Stomach (tissue), 8 donors: ENCODE measurements at regions not wholly inside any gene's neighbourhood (a gene's known extent, or its start where the extent isn't known, plus 50 kb on each side); places are given as distances from the start of the nearest gene placed in this dataset.

ENCODE experiments used
- DNase-seq, 2 donors: peaks; one replicate each; pipeline versions ENCODE4 v3.0.0 to v3.0.0-alpha.2; 2013 to 2019
- H3K27ac ChIP-seq, 5 donors: fragments of 200-600 bp in 4 of 5; sonication (generic) in 4 of 5; one replicate each; pipeline ENCODE4 v1.5.1; 2013 to 2019; ENCODE audit warnings: mild to moderate bottlenecking in 1 of 5, moderate library complexity in 1 of 5
- H3K27me3 ChIP-seq, 3 donors: fragments of 200-600 bp; sonication (generic); one replicate each; pipeline ENCODE4 v1.5.1; 2017 to 2019; ENCODE audit warnings: mixed run types in 1 of 3
- H3K36me3 ChIP-seq, 4 donors: fragments of 200-600 bp; sonication (generic); 1 replicate in 3 of 4; 2 replicates in 1 of 4; pipeline ENCODE4 v1.5.1; 2016 to 2019
- H3K4me1 ChIP-seq, 4 donors: fragments of 200-600 bp; sonication (generic); one replicate each; pipeline ENCODE4 v1.5.1; 2016 to 2019
- H3K4me3 ChIP-seq, 4 donors: fragments of 200-600 bp; sonication (generic) in 3 of 4; one replicate each; pipeline ENCODE4 v1.5.1; 2016 to 2019; ENCODE audit warnings: mild to moderate bottlenecking in 1 of 4
- H3K9me3 ChIP-seq, 4 donors: fragments of 200-600 bp; sonication (generic); one replicate each; pipeline ENCODE4 v1.5.1; 2016 to 2019
- EP300 ChIP-seq: sonication (generic); formaldehyde crosslinking; IDR thresholded peaks from one replicate; pipeline ENCODE4 v1.6.1; 2017; ENCODE audit warnings: antibody characterized with exemption
- POLR2A ChIP-seq, 4 donors: fragments of 450-650 bp; IDR thresholded peaks; one replicate each; pipeline ENCODE4 v1.6.1; 2016; ENCODE audit warnings: antibody characterized with exemption in 4 of 4, control low read depth in 2 of 4, mild to moderate bottlenecking in 1 of 4, moderate library complexity in 1 of 4
- POLR2AphosphoS5 ChIP-seq, 3 donors: sonication (generic); formaldehyde crosslinking; IDR thresholded peaks; one replicate each; pipeline ENCODE4 v1.6.1; 2016; ENCODE audit warnings: antibody characterized with exemption in 3 of 3
- WGBS, 5 donors: extraction: QIAGEN DNeasy Blood & Tissue Kit in 3 of 5; methylation state at CpG; one replicate each; pipeline versions ENCODE4 v1.1.5 to v1.1.7; 2013 to 2018; 5-methylcytosine and 5-hydroxymethylcytosine counted together
- intact Hi-C: fragments of 100-400 bp; cut with DNase I; formaldehyde crosslinking; loops from one replicate; pipeline ENCODE4 v1.15.1; 2023; ENCODE audit warnings: low total_unique reads
- TF ChIP-seq, protein P1 (sequence below), 7 experiments: fragments of 450-650 bp in 4 of 7; fragments of 200-600 bp in 3 of 7; sonication (generic) in 3 of 7; IDR thresholded peaks; one replicate each; pipeline ENCODE4 v1.5.1; 2016 to 2019; ENCODE audit warnings: antibody characterized with exemption in 7 of 7, control low read depth in 2 of 7, mild to moderate bottlenecking in 1 of 7
- donor health status: healthy with polysubstance abuse.
- donor health status: Bipolar disorder and iron deficiency.
- donor health status: healthy.

DNA sequence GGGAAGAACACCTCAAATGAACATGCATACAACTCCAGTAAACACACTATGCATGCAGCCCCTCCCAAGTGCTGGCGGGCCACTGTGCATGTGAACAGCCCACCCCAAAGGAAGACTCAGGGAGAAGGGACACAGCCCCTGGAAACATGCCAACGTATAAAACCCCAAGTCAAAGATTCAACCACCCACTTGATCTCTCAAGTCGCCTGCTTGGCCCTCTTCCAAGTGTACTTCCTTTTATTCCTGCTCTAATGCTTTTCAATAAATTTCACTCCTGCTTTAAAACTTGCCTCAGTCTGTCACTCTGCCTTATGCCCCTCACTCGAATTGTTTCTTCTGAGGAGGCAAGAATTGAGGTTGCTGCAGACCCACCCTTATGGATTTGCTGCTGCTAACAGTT lies 139.1 kb downstream of the C1D start:
- H3K9me3 ChIP-seq, result no peaks in the 10 kb centered on the region
- 26 to 50% (median 39%) methylated on average over 4 of the region's 4 CpGs for WGBS, 5 donors
- intact Hi-C loops, result no loop called here
- DNase-seq, result peak in 1 of 2 donors; percentile 12
- no peaks in the 10 kb centered on the region for H3K27me3 ChIP-seq
- H3K4me1 ChIP-seq, result no peaks in the 10 kb centered on the region
- no peak for TF ChIP-seq POLR2A (IDR thresholded peaks at IDR 0.05)
- H3K27ac ChIP-seq, result no peak overlapping the region
- no peaks in the 10 kb centered on the region for H3K36me3 ChIP-seq
- H3K4me3 ChIP-seq, result no peak overlapping the region

DNA sequence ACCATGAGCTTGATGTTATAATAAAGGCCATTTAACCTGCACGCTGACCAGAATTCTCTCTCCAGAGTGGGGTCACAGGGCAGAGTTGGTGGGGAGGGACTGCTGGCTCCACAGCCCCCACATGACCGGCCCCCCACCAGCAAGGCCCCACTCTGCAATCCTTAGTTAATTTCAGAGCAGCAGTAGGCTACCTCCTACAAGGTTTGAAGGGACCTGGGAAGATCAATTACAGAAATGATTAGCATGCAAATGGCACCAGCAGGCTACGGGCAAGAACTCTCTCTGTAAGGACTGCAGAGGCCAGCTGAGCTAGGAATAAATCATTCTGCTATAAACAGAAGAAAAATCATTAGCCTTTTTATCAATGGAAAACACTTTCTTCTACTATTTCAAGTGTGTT lies 135.3 kb downstream of the C1D start:
- no peak for TF ChIP-seq POLR2AphosphoS5 (IDR thresholded peaks at IDR 0.05)
- TF ChIP-seq, protein P1, sequence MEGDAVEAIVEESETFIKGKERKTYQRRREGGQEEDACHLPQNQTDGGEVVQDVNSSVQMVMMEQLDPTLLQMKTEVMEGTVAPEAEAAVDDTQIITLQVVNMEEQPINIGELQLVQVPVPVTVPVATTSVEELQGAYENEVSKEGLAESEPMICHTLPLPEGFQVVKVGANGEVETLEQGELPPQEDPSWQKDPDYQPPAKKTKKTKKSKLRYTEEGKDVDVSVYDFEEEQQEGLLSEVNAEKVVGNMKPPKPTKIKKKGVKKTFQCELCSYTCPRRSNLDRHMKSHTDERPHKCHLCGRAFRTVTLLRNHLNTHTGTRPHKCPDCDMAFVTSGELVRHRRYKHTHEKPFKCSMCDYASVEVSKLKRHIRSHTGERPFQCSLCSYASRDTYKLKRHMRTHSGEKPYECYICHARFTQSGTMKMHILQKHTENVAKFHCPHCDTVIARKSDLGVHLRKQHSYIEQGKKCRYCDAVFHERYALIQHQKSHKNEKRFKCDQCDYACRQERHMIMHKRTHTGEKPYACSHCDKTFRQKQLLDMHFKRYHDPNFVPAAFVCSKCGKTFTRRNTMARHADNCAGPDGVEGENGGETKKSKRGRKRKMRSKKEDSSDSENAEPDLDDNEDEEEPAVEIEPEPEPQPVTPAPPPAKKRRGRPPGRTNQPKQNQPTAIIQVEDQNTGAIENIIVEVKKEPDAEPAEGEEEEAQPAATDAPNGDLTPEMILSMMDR (IDR thresholded peaks at IDR 0.05), result no peak
- no peak for TF ChIP-seq EP300
- TF ChIP-seq POLR2A (IDR thresholded peaks at IDR 0.05), result no peak
- Histone ChIP-seq H3K36me3 (no peaks in the 10 kb centered on the region), H3K27ac (no peak overlapping the region), H3K9me3 (no peaks in the 10 kb centered on the region), H3K4me3 (no peak overlapping the region), H3K27me3 (no peaks in the 10 kb centered on the region), H3K4me1 (no peaks in the 10 kb centered on the region)
- intact Hi-C loops, result no loop called here
- DNase-seq, result no peak
- WGBS, 5 donors, result 56 to 71% (median 62%) methylated on average over 3 of the region's 3 CpGs

DNA sequence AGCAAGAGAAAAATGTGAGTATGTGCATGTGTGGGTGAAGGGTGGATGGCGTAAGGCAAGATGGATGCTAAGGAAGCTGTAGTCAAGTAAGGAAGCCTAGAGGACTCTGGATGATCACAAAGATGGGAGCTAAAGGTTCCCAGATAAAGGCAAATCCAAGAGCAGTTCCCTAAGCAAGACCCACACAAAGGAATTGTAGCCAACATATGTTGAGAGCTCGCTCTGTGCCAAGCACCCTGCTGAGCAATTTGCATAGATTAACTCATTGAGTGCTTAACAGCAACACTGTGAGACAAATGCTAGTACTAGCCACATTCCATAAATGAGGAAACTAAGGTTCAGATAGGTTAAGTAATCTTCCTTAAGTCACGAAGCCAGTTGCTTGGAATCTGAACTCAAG lies 132.6 kb downstream of the C1D start:
- intact Hi-C loops, result no loop called here
- TF ChIP-seq POLR2AphosphoS5 (IDR thresholded peaks at IDR 0.05) (no peak), EP300 (no peak), POLR2A (IDR thresholded peaks at IDR 0.05) (no peak)
- TF ChIP-seq, protein P1 (IDR thresholded peaks at IDR 0.05), result no peak
- Histone ChIP-seq H3K27me3 (no peaks in the 10 kb centered on the region), H3K4me1 (no peaks in the 10 kb centered on the region), H3K36me3 (no peaks in the 10 kb centered on the region), H3K9me3 (no peaks in the 10 kb centered on the region), H3K27ac (no peak overlapping the region), H3K4me3 (no peak overlapping the region)
- WGBS, 5 donors, result 59 to 69% (median 64%) methylated on average over 3 of the region's 3 CpGs
- no peak for DNase-seq

DNA sequence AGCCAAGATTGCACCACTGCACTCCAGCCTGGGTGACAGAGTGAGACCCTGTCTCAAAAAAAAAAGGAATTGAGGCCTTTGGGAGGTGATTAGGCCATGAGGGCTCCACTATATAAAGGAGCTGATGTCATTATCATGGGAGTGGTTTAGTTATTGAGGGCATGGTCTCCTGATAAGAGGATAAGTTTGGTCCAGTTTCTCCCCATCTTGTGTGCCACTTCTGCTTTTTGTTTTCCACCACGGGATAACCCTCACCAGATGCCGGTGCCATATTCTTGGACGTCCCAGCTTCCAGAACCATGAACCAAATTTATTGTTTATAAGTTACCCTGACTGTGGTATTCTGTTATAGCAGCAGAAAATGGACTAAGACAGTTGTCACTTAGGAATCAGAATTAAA lies 125.8 kb downstream of the C1D start:
- 90 to 96% (median 94%) methylated on average over 3 of the region's 3 CpGs for WGBS, 5 donors
- H3K9me3 ChIP-seq, result no peaks in the 10 kb centered on the region
- no peaks in the 10 kb centered on the region for H3K36me3 ChIP-seq
- no peak overlapping the region for H3K27ac ChIP-seq
- no peaks in the 10 kb centered on the region for H3K27me3 ChIP-seq
- TF ChIP-seq EP300, result no peak
- TF ChIP-seq, protein P1 (IDR thresholded peaks at IDR 0.05), result no peak
- TF ChIP-seq POLR2A (IDR thresholded peaks at IDR 0.05), result no peak
- TF ChIP-seq POLR2AphosphoS5 (IDR thresholded peaks at IDR 0.05), result no peak
- intact Hi-C loops, result no loop called here
- H3K4me3 ChIP-seq, result no peak overlapping the region
- no peak for DNase-seq
- H3K4me1 ChIP-seq, result no peaks in the 10 kb centered on the region

DNA sequence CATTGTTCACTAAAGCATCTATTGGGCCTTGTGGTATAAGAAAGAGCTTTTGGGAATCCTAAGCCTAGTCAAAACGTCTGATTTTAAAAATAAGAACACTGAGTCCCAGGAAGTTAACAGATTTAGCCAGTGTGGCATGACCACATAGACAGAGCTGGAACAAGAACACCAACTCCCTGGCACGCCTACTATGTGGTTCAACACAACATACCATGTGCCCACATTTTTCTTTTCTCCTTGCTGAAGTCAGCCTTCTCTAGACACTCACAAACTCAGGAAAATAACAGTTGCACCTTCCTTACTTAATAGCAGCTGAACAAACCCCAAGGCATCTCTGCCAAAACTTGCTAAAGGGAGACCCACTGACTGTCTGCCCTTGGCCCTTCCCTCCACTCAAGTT lies 124.8 kb downstream of the C1D start:
- H3K9me3 ChIP-seq, result peaks cover 0 to 8% (median 0%) of the 10 kb centered on the region in 4 donors
- no peak for DNase-seq
- WGBS, 5 donors, result 64 to 78% (median 72%) methylated on average over 2 of the region's 2 CpGs
- H3K4me1 ChIP-seq, result no peaks in the 10 kb centered on the region
- H3K27ac ChIP-seq, result no peak overlapping the region
- TF ChIP-seq EP300 (no peak), POLR2AphosphoS5 (IDR thresholded peaks at IDR 0.05) (no peak), POLR2A (IDR thresholded peaks at IDR 0.05) (no peak)
- TF ChIP-seq, protein P1 (IDR thresholded peaks at IDR 0.05), result no peak
- H3K27me3 ChIP-seq, result no peaks in the 10 kb centered on the region
- H3K36me3 ChIP-seq, result no peaks in the 10 kb centered on the region
- H3K4me3 ChIP-seq, result no peak overlapping the region
- intact Hi-C loops, result no loop called here
